ENCODE measurements at regions not wholly inside any gene's neighbourhood (a gene's known extent, or its start where the extent isn't known, plus 50 kb on each side); places are given as distances from the start of the nearest gene placed in this dataset.
"Not testable (repeated sequence)": the region's sequence is repeated elsewhere in the genome, so short reads cannot be mapped to it uniquely, and the experiment has no call there.

GRCh38 chr12:102666176-102666575, 185.8 kb upstream of the IGF1 start:
- not testable (repeated sequence) for DNase-seq (ENCODE audit: low read depth)

GRCh38 chr12:102659200-102659911, 179.0 kb upstream of the IGF1 start:
- DNase-seq (ENCODE audit: low read depth): no peak

GRCh38 chr12:102653406-102653805, 173.0 kb upstream of the IGF1 start:
- DNase-seq (ENCODE audit: low read depth): no peak

- DNase-seq (ENCODE audit: low read depth): no peak
Measured at GRCh38 chr12:102652645-102653313, 172.4 kb upstream of the IGF1 start.

GRCh38 chr12:102645968-102646367, 165.6 kb upstream of the IGF1 start:
- DNase-seq (ENCODE audit: low read depth): no peak

GRCh38 chr12:102643879-102644575, 163.7 kb upstream of the IGF1 start:
- no peak for DNase-seq (ENCODE audit: low read depth)

- DNase-seq (ENCODE audit: low read depth): no peak
Measured at GRCh38 chr12:102642199-102642598, 161.8 kb upstream of the IGF1 start.

- not testable (repeated sequence) for DNase-seq (ENCODE audit: low read depth)
Measured at GRCh38 chr12:102640658-102641057, 160.3 kb upstream of the IGF1 start.

- no peak for DNase-seq (ENCODE audit: low read depth)
Measured at GRCh38 chr12:102638777-102639176, 158.4 kb upstream of the IGF1 start.

- no peak for DNase-seq (ENCODE audit: low read depth)
Measured at GRCh38 chr12:102633981-102634605, 153.7 kb upstream of the IGF1 start.

- no peak for DNase-seq (ENCODE audit: low read depth)
Measured at GRCh38 chr12:102631274-102631673, 150.9 kb upstream of the IGF1 start.

- no peak for DNase-seq (ENCODE audit: low read depth)
Measured at GRCh38 chr12:102629262-102629888, 149.0 kb upstream of the IGF1 start.

- no peak for DNase-seq (ENCODE audit: low read depth)
Measured at GRCh38 chr12:102625819-102626218, 145.5 kb upstream of the IGF1 start.

- DNase-seq (ENCODE audit: low read depth): no peak
Measured at GRCh38 chr12:102622618-102623017, 142.3 kb upstream of the IGF1 start.

- no peak for DNase-seq (ENCODE audit: low read depth)
Measured at GRCh38 chr12:102618197-102618877, 138.0 kb upstream of the IGF1 start.

GRCh38 chr12:102616692-102617091, 136.3 kb upstream of the IGF1 start:
- DNase-seq (ENCODE audit: low read depth): no peak

- DNase-seq (ENCODE audit: low read depth): no peak
Measured at GRCh38 chr12:102611995-102612394, 131.6 kb upstream of the IGF1 start.

GRCh38 chr12:102609996-102610395, 129.6 kb upstream of the IGF1 start:
- DNase-seq (ENCODE audit: low read depth): no peak

- DNase-seq (ENCODE audit: low read depth): no peak
Measured at GRCh38 chr12:102603021-102603420, 122.7 kb upstream of the IGF1 start.

- no peak for DNase-seq (ENCODE audit: low read depth)
Measured at GRCh38 chr12:102602521-102602920, 122.2 kb upstream of the IGF1 start.

GRCh38 chr12:102601621-102602020, 121.3 kb upstream of the IGF1 start:
- DNase-seq (ENCODE audit: low read depth): no peak

GRCh38 chr12:102596687-102597086, 116.3 kb upstream of the IGF1 start:
- DNase-seq (ENCODE audit: low read depth): no peak

All from activated T-cell treated with anti-CD3 and anti-CD28 coated beads for 24 hours (primary cell).